D721Med (cell line): ENCODE measurements at regions not wholly inside any gene's neighbourhood (a gene's known extent, or its start where the extent isn't known, plus 50 kb on each side); places are given as distances from the start of the nearest gene placed in this dataset.

Experiments used
- DNase-seq: peaks from one replicate; pipeline ENCODE4 v3.0.0; 2011; ENCODE audit warnings: low spot score; ENCODE audit not compliant: insufficient read length
- FAIRE-seq: peaks from 2 replicates; lab custom pipeline; 2011; peaks lifted over from hg19 to GRCh38; lab: Jason Lieb, UNC
- CTCF ChIP-seq: IDR thresholded peaks from 2 replicates; pipeline ENCODE4 v1.5.1; 2012; ENCODE audit warnings: mild to moderate bottlenecking, control low read depth; ENCODE audit not compliant: insufficient read depth; ENCODE audit errors: missing control alignments

DNA sequence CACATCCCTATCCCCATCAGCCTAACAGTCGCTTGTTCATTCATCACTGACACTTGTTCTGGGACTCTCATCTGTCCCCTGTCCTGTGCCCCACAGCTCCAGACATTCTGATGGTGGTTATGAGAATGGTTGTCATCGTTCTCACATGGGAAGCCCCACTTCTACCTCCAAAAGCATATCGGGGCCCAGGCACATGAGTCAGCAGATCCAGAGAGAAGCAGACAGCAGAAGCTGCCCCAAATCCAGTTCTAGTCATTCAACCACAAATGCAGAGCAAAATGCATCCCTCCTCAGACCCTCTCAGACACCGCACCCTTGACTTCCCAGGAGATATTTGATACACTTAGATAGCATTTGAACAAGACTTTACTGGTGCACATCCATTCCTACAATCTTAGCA is 106.0 kb downstream of the FOXF2 start:
- DNase-seq (no peak), FAIRE-seq (no peak)
- no peak for TF ChIP-seq CTCF

- no peak for FAIRE-seq
- no peak for TF ChIP-seq CTCF
- no peak for DNase-seq
Measured at GRCh38 chr6:1496092-1496491, 106.7 kb downstream of the FOXF2 start.

GRCh38 chr6:1496836-1497760 is 107.7 kb downstream of the FOXF2 start:
- no peak for TF ChIP-seq CTCF
- FAIRE-seq (no peak), DNase-seq (no peak)

- FAIRE-seq (no peak), DNase-seq (no peak)
- no peak for TF ChIP-seq CTCF
Measured at GRCh38 chr6:1497761-1498105, 108.4 kb downstream of the FOXF2 start.

DNA sequence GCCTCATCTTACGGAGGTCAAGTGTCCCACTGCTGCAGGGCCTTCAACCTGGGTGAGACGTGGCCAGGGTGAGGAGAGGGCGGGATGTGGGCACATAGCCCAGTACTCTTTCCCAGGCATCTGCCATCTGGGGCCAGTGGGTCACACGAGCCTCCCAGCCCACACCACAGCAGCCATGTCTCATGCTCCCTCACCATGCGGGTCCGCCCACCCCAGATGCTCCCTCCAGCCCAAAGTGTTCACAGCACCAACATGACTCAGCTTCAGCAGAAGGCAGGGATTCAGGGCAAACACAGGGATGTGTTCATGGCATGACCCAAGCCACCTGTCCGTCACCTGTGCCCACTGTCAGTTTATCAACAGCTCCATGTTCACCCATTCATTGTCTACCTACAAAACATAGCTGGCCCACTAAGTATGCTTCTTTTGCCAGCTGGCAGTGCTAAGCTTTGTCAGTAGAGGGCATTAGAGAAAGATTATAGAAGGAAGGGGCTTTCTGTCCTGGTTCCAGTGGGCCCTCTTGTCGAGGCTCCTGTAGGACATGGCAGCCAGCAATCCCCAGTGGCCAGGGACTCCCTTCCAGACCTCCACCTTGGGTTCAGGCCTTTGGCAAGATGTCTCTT is 109.2 kb downstream of the FOXF2 start:
- peak; percentile 20 for TF ChIP-seq CTCF
- no peak for DNase-seq
- FAIRE-seq, result no peak

- no peak for DNase-seq
- no peak for TF ChIP-seq CTCF
- no peak for FAIRE-seq
Measured at GRCh38 chr6:1499777-1500176, 109.9 kb upstream of the FOXC1 start.

DNA sequence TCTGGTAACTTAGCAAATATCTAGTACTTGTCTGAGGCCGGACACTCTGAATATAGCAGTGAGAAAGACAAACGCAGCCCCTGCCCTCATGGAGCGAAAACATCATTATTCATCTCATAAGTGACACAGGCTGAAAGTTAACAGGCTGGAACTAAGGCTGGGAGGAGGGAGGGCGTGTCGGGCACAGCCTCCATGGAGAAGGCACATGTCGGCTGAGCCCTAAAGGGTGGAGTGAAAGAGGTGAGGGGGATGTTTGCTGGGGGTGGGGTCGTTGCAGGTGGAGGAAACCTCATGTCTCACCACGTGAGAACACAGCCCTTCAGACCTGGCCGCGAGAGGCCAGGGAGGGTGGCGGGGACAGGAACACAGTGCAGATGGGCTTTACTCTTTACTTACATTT is 108.8 kb upstream of the FOXC1 start:
- no peak for DNase-seq
- FAIRE-seq, result no peak
- TF ChIP-seq CTCF, result no peak
